ENCODE measurements at regions not wholly inside any gene's neighbourhood (a gene's known extent, or its start where the extent isn't known, plus 50 kb on each side); places are given as distances from the start of the nearest gene placed in this dataset.

GRCh38 chr2:18422432-18423165, 137.9 kb downstream of the RDH14 start:
- DNase-seq, result no peak

- DNase-seq, result no peak
These were observed 146.6 kb downstream of the RDH14 start for GRCh38 chr2:18413676-18414396.

- DNase-seq, result no peak
These were observed 147.3 kb downstream of the RDH14 start for GRCh38 chr2:18412980-18413675.

- DNase-seq, result no peak
These were observed 148.8 kb downstream of the RDH14 start for GRCh38 chr2:18411626-18412025.

DNA sequence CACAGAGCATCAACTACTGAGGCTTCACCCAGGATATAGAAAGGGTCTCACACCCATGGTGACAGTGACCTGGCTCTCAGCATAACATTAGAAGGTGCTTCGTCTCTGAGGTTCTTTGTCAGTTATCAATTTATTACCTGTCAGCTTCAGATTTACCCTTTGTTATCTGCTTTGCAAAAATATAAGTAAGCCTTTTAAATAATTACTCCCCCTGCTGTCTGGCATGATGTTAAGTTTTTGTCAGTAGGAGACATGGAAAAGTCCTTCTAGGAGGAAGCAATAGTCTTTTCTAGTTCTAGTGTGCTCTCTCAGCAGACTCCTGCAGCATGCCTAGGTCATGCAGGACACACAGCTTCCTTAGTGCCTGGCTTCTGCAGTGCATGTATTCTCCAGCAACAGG, 149.9 kb downstream of the RDH14 start:
- DNase-seq, result no peak

- no peak for DNase-seq
These were observed 151.8 kb downstream of the RDH14 start for GRCh38 chr2:18408638-18409037.

- DNase-seq, result no peak
These were observed 154.2 kb downstream of the RDH14 start for GRCh38 chr2:18406219-18406618.

GRCh38 chr2:18404708-18405107, 155.7 kb downstream of the RDH14 start:
- peak; percentile 30 for DNase-seq

DNA sequence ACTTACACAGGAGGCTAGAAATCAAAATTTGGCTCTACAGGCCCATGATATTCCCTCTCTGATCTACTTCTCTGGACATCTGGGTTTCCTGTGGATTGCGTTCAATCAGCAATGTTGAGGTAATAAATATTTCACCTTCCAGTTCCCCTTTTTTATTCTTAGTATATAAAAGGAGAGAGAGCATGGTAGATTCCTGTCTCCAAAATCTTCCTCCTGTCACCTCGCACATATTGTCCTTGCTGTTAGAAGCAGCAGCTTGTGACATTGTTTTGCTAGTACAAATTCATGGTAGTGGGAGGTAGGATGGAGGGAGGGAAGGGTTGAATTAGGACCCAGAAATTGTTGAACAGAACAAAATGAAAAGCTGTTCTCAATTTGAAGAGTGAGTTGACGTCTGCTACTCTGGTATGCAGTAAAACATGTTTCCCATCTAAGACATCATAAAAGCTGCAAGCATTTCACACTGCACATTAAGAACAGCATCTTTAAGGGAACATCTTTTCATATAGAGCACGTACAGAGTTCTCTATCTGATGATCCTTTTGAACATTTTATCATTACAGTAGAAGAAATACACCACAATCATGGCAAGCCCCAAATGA, 156.4 kb downstream of the RDH14 start:
- DNase-seq, result no peak

DNA sequence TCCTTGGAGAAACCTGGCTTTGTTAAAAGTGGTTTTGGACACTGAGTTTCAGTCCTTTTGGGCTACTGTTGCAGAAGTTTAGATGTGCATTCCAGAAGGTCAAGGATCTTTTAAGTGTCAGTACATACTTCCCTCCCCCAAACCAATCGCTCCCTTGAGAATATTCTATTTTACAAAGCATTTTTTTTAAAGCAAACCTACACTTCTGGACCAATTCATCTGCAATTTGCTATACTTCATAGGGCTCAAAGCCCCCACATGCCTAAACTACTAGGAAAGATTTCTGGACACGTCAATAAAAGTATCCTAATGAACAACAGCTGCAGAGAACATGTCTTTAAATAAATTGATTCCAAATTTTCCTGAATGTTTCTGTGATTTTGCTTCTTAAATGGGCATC, 157.6 kb downstream of the RDH14 start:
- no peak for DNase-seq

- DNase-seq, result no peak
These were observed 159.0 kb downstream of the RDH14 start for GRCh38 chr2:18401471-18401870.

DNA sequence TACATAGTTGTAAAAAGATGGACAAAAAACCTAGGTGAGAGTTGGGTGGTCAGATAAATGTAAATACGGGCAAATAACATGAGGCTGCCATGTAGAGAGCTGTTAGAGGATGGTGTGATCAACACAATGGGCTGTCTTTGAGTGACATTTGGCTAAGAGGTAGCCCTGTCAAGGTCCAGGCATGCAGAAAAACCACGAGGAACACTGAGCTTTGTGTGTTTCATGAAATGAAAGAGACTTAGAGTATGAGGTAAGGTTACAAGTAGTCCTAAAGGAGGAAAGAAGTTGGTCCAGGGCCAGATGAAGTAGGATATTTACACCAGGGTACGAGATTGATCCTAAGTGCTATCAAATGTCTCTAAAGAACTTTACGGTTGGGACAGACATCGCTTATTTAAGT, 160.9 kb downstream of the RDH14 start:
- DNase-seq, result no peak

GRCh38 chr2:18398833-18399232, 161.6 kb downstream of the RDH14 start:
- no peak for DNase-seq

DNA sequence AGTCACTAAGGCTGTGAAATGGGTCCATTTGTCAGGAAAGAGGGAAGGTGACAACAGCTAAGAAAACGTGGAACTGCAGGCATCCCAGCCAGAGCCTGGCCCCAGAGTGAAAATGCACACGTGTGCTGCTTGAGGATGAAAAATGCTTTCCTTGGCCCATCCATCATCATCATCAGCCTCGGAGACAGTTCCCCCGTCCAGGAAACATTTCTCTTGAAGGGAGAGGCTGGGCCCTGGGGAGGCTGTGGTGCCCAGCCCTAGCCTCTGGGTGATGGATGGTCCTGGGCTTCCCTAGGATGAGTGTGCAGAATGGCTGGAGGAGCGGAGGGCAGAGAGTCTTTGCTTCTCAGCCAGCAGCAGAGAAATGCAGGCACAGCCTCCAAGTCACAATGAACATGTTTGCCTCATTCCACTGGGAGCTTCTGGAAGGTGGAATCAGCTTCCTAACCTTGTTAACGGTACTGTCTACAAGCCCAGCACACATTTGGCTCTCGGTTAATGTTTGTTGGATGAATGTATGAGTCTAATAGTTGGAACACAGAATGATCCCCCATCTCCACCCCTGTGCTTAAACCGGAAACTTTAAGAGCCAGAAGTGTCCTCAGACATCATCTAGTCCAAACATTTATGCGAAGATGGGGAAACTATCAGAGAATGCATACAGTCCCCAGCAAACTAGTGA, 164.0 kb downstream of the RDH14 start:
- DNase-seq, result no peak

GRCh38 chr2:18395555-18395954, 164.9 kb downstream of the RDH14 start:
- DNase-seq, result no peak

- DNase-seq, result peak; percentile 65
These were observed 172.8 kb downstream of the RDH14 start for GRCh38 chr2:18387441-18388206.

DNA sequence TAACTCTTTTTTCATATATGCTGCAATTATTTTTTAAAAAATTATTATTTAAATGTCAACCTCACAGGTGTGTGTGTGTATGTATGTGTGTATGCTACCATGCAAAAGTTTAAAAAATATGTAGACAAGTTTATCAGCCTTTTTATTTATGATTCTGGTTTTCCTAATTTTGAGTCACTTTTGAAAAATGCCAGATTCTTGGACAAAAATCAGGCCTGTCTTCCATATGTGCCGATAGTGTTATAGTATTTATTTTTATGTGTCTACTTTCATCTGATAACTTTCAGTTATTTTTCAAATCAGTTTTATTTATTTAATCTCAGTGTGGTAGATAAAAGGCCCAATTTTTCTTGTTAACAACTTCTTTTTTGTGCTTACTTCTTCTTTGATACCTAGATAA, 176.2 kb downstream of the RDH14 start:
- DNase-seq, result no peak

DNA sequence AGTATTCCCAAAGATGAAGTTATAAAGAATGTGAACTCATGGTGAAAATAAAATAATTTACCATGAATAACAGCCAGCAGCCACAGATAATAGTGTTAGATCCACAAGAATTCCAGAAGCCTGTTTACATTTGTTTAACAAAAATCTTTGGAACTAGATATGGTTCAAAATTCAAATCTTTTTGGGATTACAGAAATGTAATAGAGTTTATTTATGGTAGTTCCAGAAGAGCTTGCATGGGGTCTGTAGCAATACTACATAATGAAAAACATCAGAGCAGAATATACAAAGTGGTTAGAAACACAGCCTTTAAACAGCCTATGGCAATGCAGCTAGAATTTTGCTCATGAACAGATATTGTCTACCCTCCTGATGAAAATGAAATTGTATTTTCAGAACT, 179.1 kb downstream of the RDH14 start:
- no peak for DNase-seq

- no peak for DNase-seq
These were observed 180.1 kb downstream of the RDH14 start for GRCh38 chr2:18380321-18380720.

DNA sequence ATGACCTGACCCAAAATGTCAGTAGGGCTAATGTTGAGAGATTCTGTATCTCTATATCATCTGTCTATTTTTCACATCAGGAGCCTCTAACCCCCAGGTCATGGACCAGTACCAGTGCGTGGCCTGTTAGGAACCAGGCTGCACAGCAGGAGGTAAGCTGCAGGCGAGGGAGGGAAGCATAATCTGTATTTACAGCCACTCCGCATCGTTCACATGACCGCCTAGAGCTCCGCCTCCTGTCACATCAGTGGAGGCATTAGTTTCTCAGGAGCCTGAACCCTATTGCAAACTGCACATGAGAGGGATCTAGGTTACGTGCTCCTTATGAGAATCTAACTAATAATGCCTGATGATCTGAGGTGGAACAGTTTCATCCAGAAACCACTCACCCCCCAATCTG, 180.6 kb downstream of the RDH14 start:
- DNase-seq, result no peak

GRCh38 chr2:18378020-18378653, 182.3 kb downstream of the RDH14 start:
- DNase-seq, result peak; percentile 64

- DNase-seq, result no peak
These were observed 183.5 kb downstream of the RDH14 start for GRCh38 chr2:18376936-18377335.

All from NCI-H2171 treated with DMSO at 0.1 percent for 48 hours (cell line).